ENCODE measurements at regions not wholly inside any gene's neighbourhood (a gene's known extent, or its start where the extent isn't known, plus 50 kb on each side); places are given as distances from the start of the nearest gene placed in this dataset.

DNA sequence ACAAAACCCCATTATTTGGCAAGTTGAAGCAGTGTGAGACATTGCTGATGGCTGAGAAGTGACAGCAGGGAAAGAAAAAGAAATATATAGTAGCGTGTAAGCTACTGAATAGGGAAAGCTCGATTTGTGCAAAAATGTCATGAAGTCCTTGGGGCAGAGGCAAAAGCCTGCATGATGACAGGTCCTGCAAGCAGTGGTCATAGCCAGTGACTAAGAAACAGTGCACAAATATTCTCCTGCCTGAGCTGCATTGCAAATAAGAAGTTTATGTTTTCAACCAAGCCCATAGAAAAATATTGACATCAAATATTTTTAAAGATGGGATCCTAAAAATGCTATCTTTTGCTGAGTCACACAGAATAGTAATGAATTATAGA lies 270.0 kb downstream of the SLITRK6 start:
- Histone ChIP-seq H3K9me3 (ENCODE audit: low read length) (no peaks in the 10 kb centered on the region), H3F3A (ENCODE audit: insufficient read depth, low read length) (no peaks in the 10 kb centered on the region), H3K36me3 (ENCODE audit: insufficient read depth, low read length) (no peaks in the 10 kb centered on the region), H3K27ac (ENCODE audit: low read depth, low read length, poor library complexity, severe bottlenecking) (no peak overlapping the region), H4K20me1 (ENCODE audit: insufficient read depth, low read length) (no peaks in the 10 kb centered on the region), H3K4me2 (ENCODE audit: low read length) (no peak overlapping the region; the same call in 1 of the 2 replicates), H3K27me3 (ENCODE audit: insufficient read depth, low read length) (no peaks in the 10 kb centered on the region), H3K9ac (ENCODE audit: low read length) (no peak overlapping the region), H2AFZ (ENCODE audit: low read length) (no peak overlapping the region), H3K4me1 (ENCODE audit: insufficient read depth, low read length, severe bottlenecking) (peaks cover 12% of the 10 kb centered on the region), H3K4me3 (ENCODE audit: low read depth, low read length, poor library complexity, severe bottlenecking) (no peak overlapping the region), H3K79me2 (ENCODE audit: insufficient read depth, low read length) (no peaks in the 10 kb centered on the region), H3K9me2 (ENCODE audit: low read depth, low read length) (no peaks in the 10 kb centered on the region)
- no peak for TF ChIP-seq EZH2 (IDR thresholded peaks at IDR 0.05; ENCODE audit: borderline replicate concordance, low read length)
- TF ChIP-seq, protein P1, sequence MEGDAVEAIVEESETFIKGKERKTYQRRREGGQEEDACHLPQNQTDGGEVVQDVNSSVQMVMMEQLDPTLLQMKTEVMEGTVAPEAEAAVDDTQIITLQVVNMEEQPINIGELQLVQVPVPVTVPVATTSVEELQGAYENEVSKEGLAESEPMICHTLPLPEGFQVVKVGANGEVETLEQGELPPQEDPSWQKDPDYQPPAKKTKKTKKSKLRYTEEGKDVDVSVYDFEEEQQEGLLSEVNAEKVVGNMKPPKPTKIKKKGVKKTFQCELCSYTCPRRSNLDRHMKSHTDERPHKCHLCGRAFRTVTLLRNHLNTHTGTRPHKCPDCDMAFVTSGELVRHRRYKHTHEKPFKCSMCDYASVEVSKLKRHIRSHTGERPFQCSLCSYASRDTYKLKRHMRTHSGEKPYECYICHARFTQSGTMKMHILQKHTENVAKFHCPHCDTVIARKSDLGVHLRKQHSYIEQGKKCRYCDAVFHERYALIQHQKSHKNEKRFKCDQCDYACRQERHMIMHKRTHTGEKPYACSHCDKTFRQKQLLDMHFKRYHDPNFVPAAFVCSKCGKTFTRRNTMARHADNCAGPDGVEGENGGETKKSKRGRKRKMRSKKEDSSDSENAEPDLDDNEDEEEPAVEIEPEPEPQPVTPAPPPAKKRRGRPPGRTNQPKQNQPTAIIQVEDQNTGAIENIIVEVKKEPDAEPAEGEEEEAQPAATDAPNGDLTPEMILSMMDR (IDR thresholded peaks at IDR 0.05; ENCODE audit: low read length): no peak

DNA sequence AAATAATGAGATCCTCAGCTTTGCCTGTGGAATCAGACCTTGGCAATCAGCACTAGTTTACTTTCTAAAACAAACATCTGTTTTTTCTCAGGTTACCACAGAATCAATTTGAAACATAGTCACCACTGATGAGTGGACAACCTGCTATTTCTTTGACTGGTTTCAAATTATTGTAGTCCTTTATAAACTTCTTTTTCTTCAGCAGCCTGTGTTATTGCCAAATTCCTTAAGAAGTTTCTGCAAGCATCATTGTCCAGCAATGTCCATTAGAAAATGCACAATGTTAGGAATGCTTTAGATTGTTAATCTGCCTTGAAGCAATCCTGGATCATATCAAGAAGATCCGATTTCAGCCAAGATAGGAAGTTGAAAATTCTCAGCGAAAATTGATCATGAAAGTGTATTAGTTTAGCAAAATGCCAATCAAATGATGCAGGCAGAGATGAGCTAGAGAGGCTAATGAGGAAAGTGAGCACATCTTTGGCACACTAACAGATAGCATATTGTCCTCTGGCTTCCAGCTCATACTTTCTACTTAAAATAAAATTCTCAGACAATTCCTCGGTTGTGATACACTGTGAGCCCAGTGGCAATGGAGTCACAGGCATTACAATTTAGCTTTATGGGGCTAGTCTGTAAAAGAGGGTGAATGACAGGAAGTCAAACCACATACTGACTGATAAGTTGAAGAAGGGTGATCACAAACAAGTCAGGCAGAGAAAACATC lies 270.6 kb downstream of the SLITRK6 start:
- TF ChIP-seq, protein P1 (IDR thresholded peaks at IDR 0.05; ENCODE audit: low read length): no peak
- no peak for TF ChIP-seq EZH2 (IDR thresholded peaks at IDR 0.05; ENCODE audit: borderline replicate concordance, low read length)
- Histone ChIP-seq H4K20me1 (ENCODE audit: insufficient read depth, low read length) (no peaks in the 10 kb centered on the region), H3K27ac (ENCODE audit: low read depth, low read length, poor library complexity, severe bottlenecking) (no peak overlapping the region), H3K4me1 (ENCODE audit: insufficient read depth, low read length, severe bottlenecking) (peaks cover 12% of the 10 kb centered on the region), H3F3A (ENCODE audit: insufficient read depth, low read length) (no peaks in the 10 kb centered on the region), H3K4me2 (ENCODE audit: low read length) (no peak overlapping the region; the same call in 1 of the 2 replicates), H3K27me3 (ENCODE audit: insufficient read depth, low read length) (no peaks in the 10 kb centered on the region), H3K9me3 (ENCODE audit: low read length) (no peaks in the 10 kb centered on the region), H3K9me2 (ENCODE audit: low read depth, low read length) (no peaks in the 10 kb centered on the region), H3K36me3 (ENCODE audit: insufficient read depth, low read length) (no peaks in the 10 kb centered on the region), H3K9ac (ENCODE audit: low read length) (no peak overlapping the region), H3K79me2 (ENCODE audit: insufficient read depth, low read length) (no peaks in the 10 kb centered on the region), H2AFZ (ENCODE audit: low read length) (no peak overlapping the region), H3K4me3 (ENCODE audit: low read depth, low read length, poor library complexity, severe bottlenecking) (no peak overlapping the region)

DNA sequence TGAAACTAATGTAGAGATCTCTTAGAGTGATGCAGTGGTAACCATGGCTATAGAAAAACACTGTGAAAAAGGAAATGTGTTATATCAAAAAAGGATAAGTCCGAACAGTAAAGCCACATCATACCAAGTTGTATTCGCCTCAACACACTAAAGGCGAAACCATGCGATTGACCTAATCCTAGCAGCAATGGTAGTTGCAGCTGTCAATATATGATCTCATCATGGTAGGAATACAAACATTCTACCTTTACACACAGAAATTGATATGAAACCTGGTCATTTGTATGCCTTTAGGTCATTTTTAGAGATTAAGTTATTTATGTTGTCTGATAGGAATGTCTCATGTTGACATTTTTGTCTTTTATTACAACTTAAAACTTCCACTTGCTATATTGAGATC lies 271.9 kb downstream of the SLITRK6 start:
- H3K27ac ChIP-seq (ENCODE audit: low read depth, low read length, poor library complexity, severe bottlenecking): no peak overlapping the region
- no peak overlapping the region for H3K4me3 ChIP-seq (ENCODE audit: low read depth, low read length, poor library complexity, severe bottlenecking)
- H3K36me3 ChIP-seq (ENCODE audit: insufficient read depth, low read length): no peaks in the 10 kb centered on the region
- no peaks in the 10 kb centered on the region for H3K79me2 ChIP-seq (ENCODE audit: insufficient read depth, low read length)
- H3K9me2 ChIP-seq (ENCODE audit: low read depth, low read length): no peaks in the 10 kb centered on the region
- no peaks in the 10 kb centered on the region for H4K20me1 ChIP-seq (ENCODE audit: insufficient read depth, low read length)
- H2AFZ ChIP-seq (ENCODE audit: low read length): no peak overlapping the region
- H3K27me3 ChIP-seq (ENCODE audit: insufficient read depth, low read length): no peaks in the 10 kb centered on the region
- H3K4me1 ChIP-seq (ENCODE audit: insufficient read depth, low read length, severe bottlenecking): peaks cover 12% of the 10 kb centered on the region
- no peak overlapping the region for H3K9ac ChIP-seq (ENCODE audit: low read length)
- no peaks in the 10 kb centered on the region for H3F3A ChIP-seq (ENCODE audit: insufficient read depth, low read length)
- no peak overlapping the region for H3K4me2 ChIP-seq (ENCODE audit: low read length)
- no peaks in the 10 kb centered on the region for H3K9me3 ChIP-seq (ENCODE audit: low read length)
- TF ChIP-seq EZH2 (IDR thresholded peaks at IDR 0.05; ENCODE audit: borderline replicate concordance, low read length): no peak
- TF ChIP-seq, protein P1 (IDR thresholded peaks at IDR 0.05; ENCODE audit: low read length): no peak
